ENCODE measurements at regions not wholly inside any gene's neighbourhood (a gene's known extent, or its start where the extent isn't known, plus 50 kb on each side); places are given as distances from the start of the nearest gene placed in this dataset.

DNA sequence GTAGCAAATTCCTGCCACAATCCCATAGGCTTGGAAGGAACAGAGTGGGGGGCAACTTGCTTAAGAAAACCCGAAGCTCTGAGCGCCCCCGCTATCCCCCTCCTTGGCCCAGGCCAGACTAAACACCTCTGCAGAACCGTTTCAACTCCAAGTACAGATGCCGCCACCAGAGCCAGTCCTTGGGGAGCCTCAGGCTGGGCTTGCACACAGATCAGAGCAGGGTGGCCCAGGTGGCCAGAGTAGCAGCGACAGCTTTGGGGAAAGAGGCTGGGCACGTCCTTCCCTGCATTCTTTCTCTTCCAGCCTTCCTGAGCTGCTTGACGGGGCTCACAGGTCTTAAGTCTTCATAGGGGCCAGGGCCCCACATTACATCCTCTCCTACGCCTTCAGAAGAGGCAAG is 181.6 kb upstream of the ZC3H12A start:
- BruUV-seq (replicated peaks), result no TSS peak
- peaks cover 21% of the 10 kb centered on the region for H3K27me3 ChIP-seq (ENCODE audit: control insufficient read depth, insufficient read depth, low read length)
- no peaks in the 10 kb centered on the region for H3K9me3 ChIP-seq (ENCODE audit: control insufficient read depth, insufficient read depth, low read depth, low read length)
- POLR2A ChIA-PET, result interaction anchor here (0.5 kb wide), 1 partner anchor 1932 kb away, joined by 7 read pairs; no protein-coding TSS in a partner anchor
- no peak for ATAC-seq
- no peak overlapping the region for H3K4me3 ChIP-seq (ENCODE audit: low read depth in 2 of 2, low read length in 2 of 2)
- CTCF ChIA-PET, result no interaction called here
- intact Hi-C loops (cut with micrococcal nuclease; ENCODE audit: unreplicated experiment), result no loop called here
- no peak for DNase-seq (ENCODE audit: low read depth, low spot score)
- H3K27ac ChIP-seq (ENCODE audit: low read length), result no peak overlapping the region
- no peak for TF ChIP-seq SIN3A (IDR thresholded peaks at IDR 0.05; ENCODE audit: borderline replicate concordance, insufficient read depth, low read depth, low read length)
- no peak for TF ChIP-seq POLR2AphosphoS5 (IDR thresholded peaks at IDR 0.05; ENCODE audit: low read depth, low read length)
- TF ChIP-seq, protein P1, sequence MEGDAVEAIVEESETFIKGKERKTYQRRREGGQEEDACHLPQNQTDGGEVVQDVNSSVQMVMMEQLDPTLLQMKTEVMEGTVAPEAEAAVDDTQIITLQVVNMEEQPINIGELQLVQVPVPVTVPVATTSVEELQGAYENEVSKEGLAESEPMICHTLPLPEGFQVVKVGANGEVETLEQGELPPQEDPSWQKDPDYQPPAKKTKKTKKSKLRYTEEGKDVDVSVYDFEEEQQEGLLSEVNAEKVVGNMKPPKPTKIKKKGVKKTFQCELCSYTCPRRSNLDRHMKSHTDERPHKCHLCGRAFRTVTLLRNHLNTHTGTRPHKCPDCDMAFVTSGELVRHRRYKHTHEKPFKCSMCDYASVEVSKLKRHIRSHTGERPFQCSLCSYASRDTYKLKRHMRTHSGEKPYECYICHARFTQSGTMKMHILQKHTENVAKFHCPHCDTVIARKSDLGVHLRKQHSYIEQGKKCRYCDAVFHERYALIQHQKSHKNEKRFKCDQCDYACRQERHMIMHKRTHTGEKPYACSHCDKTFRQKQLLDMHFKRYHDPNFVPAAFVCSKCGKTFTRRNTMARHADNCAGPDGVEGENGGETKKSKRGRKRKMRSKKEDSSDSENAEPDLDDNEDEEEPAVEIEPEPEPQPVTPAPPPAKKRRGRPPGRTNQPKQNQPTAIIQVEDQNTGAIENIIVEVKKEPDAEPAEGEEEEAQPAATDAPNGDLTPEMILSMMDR (IDR thresholded peaks at IDR 0.05), result no peak
- no peak for TF ChIP-seq TCF7L2 (IDR thresholded peaks at IDR 0.05; ENCODE audit: low read depth, low read length)
- TF ChIP-seq, protein P2, sequence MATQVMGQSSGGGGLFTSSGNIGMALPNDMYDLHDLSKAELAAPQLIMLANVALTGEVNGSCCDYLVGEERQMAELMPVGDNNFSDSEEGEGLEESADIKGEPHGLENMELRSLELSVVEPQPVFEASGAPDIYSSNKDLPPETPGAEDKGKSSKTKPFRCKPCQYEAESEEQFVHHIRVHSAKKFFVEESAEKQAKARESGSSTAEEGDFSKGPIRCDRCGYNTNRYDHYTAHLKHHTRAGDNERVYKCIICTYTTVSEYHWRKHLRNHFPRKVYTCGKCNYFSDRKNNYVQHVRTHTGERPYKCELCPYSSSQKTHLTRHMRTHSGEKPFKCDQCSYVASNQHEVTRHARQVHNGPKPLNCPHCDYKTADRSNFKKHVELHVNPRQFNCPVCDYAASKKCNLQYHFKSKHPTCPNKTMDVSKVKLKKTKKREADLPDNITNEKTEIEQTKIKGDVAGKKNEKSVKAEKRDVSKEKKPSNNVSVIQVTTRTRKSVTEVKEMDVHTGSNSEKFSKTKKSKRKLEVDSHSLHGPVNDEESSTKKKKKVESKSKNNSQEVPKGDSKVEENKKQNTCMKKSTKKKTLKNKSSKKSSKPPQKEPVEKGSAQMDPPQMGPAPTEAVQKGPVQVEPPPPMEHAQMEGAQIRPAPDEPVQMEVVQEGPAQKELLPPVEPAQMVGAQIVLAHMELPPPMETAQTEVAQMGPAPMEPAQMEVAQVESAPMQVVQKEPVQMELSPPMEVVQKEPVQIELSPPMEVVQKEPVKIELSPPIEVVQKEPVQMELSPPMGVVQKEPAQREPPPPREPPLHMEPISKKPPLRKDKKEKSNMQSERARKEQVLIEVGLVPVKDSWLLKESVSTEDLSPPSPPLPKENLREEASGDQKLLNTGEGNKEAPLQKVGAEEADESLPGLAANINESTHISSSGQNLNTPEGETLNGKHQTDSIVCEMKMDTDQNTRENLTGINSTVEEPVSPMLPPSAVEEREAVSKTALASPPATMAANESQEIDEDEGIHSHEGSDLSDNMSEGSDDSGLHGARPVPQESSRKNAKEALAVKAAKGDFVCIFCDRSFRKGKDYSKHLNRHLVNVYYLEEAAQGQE (IDR thresholded peaks at IDR 0.05; ENCODE audit: insufficient read depth in 1 of 2, low read depth in 2 of 2, low read length in 1 of 2), result no peak
- H3K4me1 ChIP-seq (ENCODE audit: control insufficient read depth, insufficient read depth, low read length), result 0 out of 2 replicates have a peak, but pooled peaks cover 3% of the 10 kb centered on the region
- H3K36me3 ChIP-seq (ENCODE audit: control insufficient read depth, insufficient read depth, low read length), result no peaks in the 10 kb centered on the region
- in situ Hi-C loops (cut with HindIII; ENCODE audit: low pct_unique_long_range_greater_than_20kb, low sequenced_read_pairs), result no loop called here

DNA sequence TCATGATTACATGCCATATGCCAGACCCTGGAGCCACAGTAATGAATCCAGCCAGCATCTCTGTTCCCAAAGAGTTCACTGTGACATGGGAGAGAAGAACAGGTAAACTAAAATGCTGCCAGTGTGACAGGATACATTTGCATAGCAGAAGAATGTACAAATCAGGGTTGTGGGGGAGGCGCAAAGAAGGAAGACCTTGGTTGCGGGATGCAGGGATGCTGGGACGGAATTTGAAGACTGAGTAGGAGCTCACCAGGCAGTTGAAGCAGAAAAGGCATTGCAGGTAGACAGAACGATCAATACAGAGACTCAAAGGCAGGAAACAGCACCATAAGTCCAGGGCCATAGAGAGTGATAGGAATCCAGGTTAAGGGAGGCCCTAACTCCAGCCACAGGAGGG is 180.3 kb upstream of the ZC3H12A start:
- BruUV-seq (replicated peaks), result no TSS peak
- no peaks in the 10 kb centered on the region for H3K36me3 ChIP-seq (ENCODE audit: control insufficient read depth, insufficient read depth, low read length)
- no peak overlapping the region for H3K27ac ChIP-seq (ENCODE audit: low read length)
- H3K27me3 ChIP-seq (ENCODE audit: control insufficient read depth, insufficient read depth, low read length), result peaks cover 27% of the 10 kb centered on the region
- TF ChIP-seq, protein P1 (IDR thresholded peaks at IDR 0.05), result no peak
- no peak for TF ChIP-seq SIN3A (IDR thresholded peaks at IDR 0.05; ENCODE audit: borderline replicate concordance, insufficient read depth, low read depth, low read length)
- TF ChIP-seq POLR2AphosphoS5 (IDR thresholded peaks at IDR 0.05; ENCODE audit: low read depth, low read length), result no peak
- no peak for DNase-seq (ENCODE audit: low read depth, low spot score)
- no peak overlapping the region for H3K4me3 ChIP-seq (ENCODE audit: low read depth in 2 of 2, low read length in 2 of 2)
- 0 out of 2 replicates have a peak, but pooled peaks cover 3% of the 10 kb centered on the region for H3K4me1 ChIP-seq (ENCODE audit: control insufficient read depth, insufficient read depth, low read length)
- no peak for ATAC-seq
- no peaks in the 10 kb centered on the region for H3K9me3 ChIP-seq (ENCODE audit: control insufficient read depth, insufficient read depth, low read depth, low read length)
- CTCF ChIA-PET, result no interaction called here
- in situ Hi-C loops (cut with HindIII; ENCODE audit: low pct_unique_long_range_greater_than_20kb, low sequenced_read_pairs) (no loop called here), intact Hi-C loops (cut with micrococcal nuclease; ENCODE audit: unreplicated experiment) (no loop called here)
- POLR2A ChIA-PET, result no interaction called here
